ENCODE measurements at regions not wholly inside any gene's neighbourhood (a gene's known extent, or its start where the extent isn't known, plus 50 kb on each side); places are given as distances from the start of the nearest gene placed in this dataset.

- no peak overlapping the region for H3K27ac Mint-ChIP-seq
- H2AK5ac ChIP-seq (ENCODE audit: insufficient read length, low read length): no peak overlapping the region
- H4K8ac ChIP-seq (replicated peaks; ENCODE audit: insufficient read length, low read depth, low read length): no peak overlapping the region
- no peak overlapping the region for H2BK5ac ChIP-seq (ENCODE audit: insufficient read length, low read length)
- DNase-seq: no peak
- no peak overlapping the region for H4K91ac ChIP-seq (ENCODE audit: insufficient read length, low read depth, low read length)
- no peak overlapping the region for H3K23ac ChIP-seq (ENCODE audit: insufficient read length, low read depth, low read length)
- peaks cover 2% of the 10 kb centered on the region; the same call in 1 of the 2 replicates for H3K4me1 ChIP-seq (ENCODE audit: insufficient read depth, low read length)
- no peak overlapping the region for H3T11ph ChIP-seq (ENCODE audit: low read length)
- no peak for TF ChIP-seq CTCF (conservative IDR thresholded peaks at IDR 0.05)
- no peaks in the 10 kb centered on the region for H3K79me2 ChIP-seq (ENCODE audit: insufficient read depth, low read length)
- no peak overlapping the region for H3K4me2 ChIP-seq (ENCODE audit: insufficient read depth, insufficient read length, low read length)
- H3K27ac ChIP-seq (ENCODE audit: insufficient read length, low read depth, low read length): no peak overlapping the region
- no peak overlapping the region for H3K9ac ChIP-seq (ENCODE audit: extremely low read depth, insufficient read length, low read length)
- H3K79me1 ChIP-seq (ENCODE audit: insufficient read depth, low read depth, low read length, poor library complexity, severe bottlenecking): no peaks in the 10 kb centered on the region
- no peaks in the 10 kb centered on the region for H3K23me2 ChIP-seq (ENCODE audit: insufficient read length, low read depth, low read length, poor library complexity, severe bottlenecking)
- H3K14ac ChIP-seq (ENCODE audit: insufficient read depth, low read length): no peak overlapping the region
- no peak overlapping the region for H4K5ac ChIP-seq (ENCODE audit: insufficient read length, low read depth, low read length)
- WGBS (ENCODE audit: extremely low coverage, insufficient read length, low lambda C conversion rate): no CpG with 5 or more reads among the region's 2 CpGs
- H4K20me1 ChIP-seq (ENCODE audit: control insufficient read depth, insufficient read depth, insufficient read length): no peaks in the 10 kb centered on the region
- H2AFZ ChIP-seq (ENCODE audit: low read length): no peak overlapping the region
- no peaks in the 10 kb centered on the region for H3K9me3 ChIP-seq (ENCODE audit: control insufficient read depth, low read depth, low read length)
- no peak overlapping the region for H2BK12ac ChIP-seq (ENCODE audit: insufficient read length, low read depth, low read length)
- no peak overlapping the region for H3K56ac ChIP-seq (ENCODE audit: insufficient read length, low read depth, low read length)
- H3K4me3 Mint-ChIP-seq: no peak overlapping the region
- H3K4me1 Mint-ChIP-seq: peaks cover 24 to 25% of the 10 kb centered on the region in 2 experiments
- no peak overlapping the region for H2BK20ac ChIP-seq (ENCODE audit: low read depth, low read length, poor library complexity, severe bottlenecking)
- no peak overlapping the region for H2BK15ac ChIP-seq (ENCODE audit: low read depth, low read length)
- no peak overlapping the region for H3K4ac ChIP-seq (ENCODE audit: low read depth, low read length)
- no peaks in the 10 kb centered on the region for H3K27me3 ChIP-seq (ENCODE audit: insufficient read depth, low read length)
- no peak overlapping the region for H2BK120ac ChIP-seq (ENCODE audit: low read depth, low read length, poor library complexity, severe bottlenecking)
- peaks cover 2 to 11% (median 9%) of the 10 kb centered on the region in 3 experiments; a peak in 5 of 7 replicates for H3K36me3 Mint-ChIP-seq (ENCODE audit: insufficient read depth in 1 of 3, low read depth in 3 of 3)
- peaks cover 9 to 11% of the 10 kb centered on the region in 2 experiments; a peak in 4 of 5 replicates for H3K9me3 Mint-ChIP-seq
- no peak overlapping the region for H3K18ac ChIP-seq (ENCODE audit: insufficient read length, low read depth, low read length)
- no peaks in the 10 kb centered on the region for H3K27me3 Mint-ChIP-seq (ENCODE audit: low read depth)
Measured at GRCh38 chr6:25064006-25064405, 128.2 kb upstream of the RIPOR2 start.

All from H9 (cell line).